ENCODE measurements at regions not wholly inside any gene's neighbourhood (a gene's known extent, or its start where the extent isn't known, plus 50 kb on each side); places are given as distances from the start of the nearest gene placed in this dataset.

- no peak for DNase-seq (ENCODE audit: low spot score)
- H3K4me3 ChIP-seq (ENCODE audit: low read depth in 1 of 3, low read length in 3 of 3), result no peak overlapping the region
- TF ChIP-seq GABPA (IDR thresholded peaks at IDR 0.05 in 1 of 2, conservative IDR thresholded peaks at IDR 0.05 in 1 of 2) (no peak), ATF3 (IDR thresholded peaks at IDR 0.05) (no peak), JUND (IDR thresholded peaks at IDR 0.05) (no peak), SP1 (IDR thresholded peaks at IDR 0.05) (no peak), ZBTB33 (IDR thresholded peaks at IDR 0.05) (no peak), EGR1 (IDR thresholded peaks at IDR 0.05; ENCODE audit: low read depth in 2 of 2) (no peak), YY1 (IDR thresholded peaks at IDR 0.05) (no peak), HNF4A (conservative IDR thresholded peaks at IDR 0.05) (no peak), FOXA2 (IDR thresholded peaks at IDR 0.05) (no peak)
- WGBS, result 59% methylated on average over 17 of the region's 17 CpGs
- H3K4me1 ChIP-seq (ENCODE audit: control insufficient read depth in 4 of 4, insufficient read depth in 4 of 4, low read length in 3 of 4), result no peaks in the 10 kb centered on the region
- no peak overlapping the region for H3K9ac ChIP-seq (ENCODE audit: low read depth in 1 of 2, low read length in 2 of 2)
- H3K36me3 ChIP-seq (ENCODE audit: control insufficient read depth in 4 of 4, insufficient read depth in 3 of 4, low read depth in 1 of 4, low read length in 3 of 4), result no peaks in the 10 kb centered on the region
- no peaks in the 10 kb centered on the region for H3K27me3 ChIP-seq (ENCODE audit: control insufficient read depth in 4 of 4, insufficient read depth in 4 of 4, low read length in 3 of 4)
- peaks cover 5 to 39% (median 12%) of the 10 kb centered on the region in 4 donors for H3K9me3 ChIP-seq (ENCODE audit: control insufficient read depth in 4 of 4, low read length in 3 of 4)
- no peak overlapping the region for H3K27ac ChIP-seq (ENCODE audit: low read depth in 1 of 2, low read length in 2 of 2)
Observed at GRCh38 chr12:34371050-34371449, 348.8 kb downstream of the ALG10 start.

GRCh38 chr12:34372003-34372402, 349.7 kb downstream of the ALG10 start:
- H3K27me3 ChIP-seq (ENCODE audit: control insufficient read depth in 4 of 4, insufficient read depth in 4 of 4, low read length in 3 of 4), result no peaks in the 10 kb centered on the region
- no peak overlapping the region for H3K9ac ChIP-seq (ENCODE audit: low read depth in 1 of 2, low read length in 2 of 2)
- H3K27ac ChIP-seq (ENCODE audit: low read depth in 1 of 2, low read length in 2 of 2), result no peak overlapping the region
- H3K36me3 ChIP-seq (ENCODE audit: control insufficient read depth in 4 of 4, insufficient read depth in 3 of 4, low read depth in 1 of 4, low read length in 3 of 4), result no peaks in the 10 kb centered on the region
- WGBS, result 55% methylated on average over 21 of the region's 21 CpGs
- DNase-seq (ENCODE audit: low spot score), result no peak
- peaks cover 5 to 38% (median 11%) of the 10 kb centered on the region in 4 donors for H3K9me3 ChIP-seq (ENCODE audit: control insufficient read depth in 4 of 4, low read length in 3 of 4)
- TF ChIP-seq RAD21 (IDR thresholded peaks at IDR 0.05) (no peak), YY1 (IDR thresholded peaks at IDR 0.05) (no peak), REST (IDR thresholded peaks at IDR 0.05) (no peak), HNF4G (IDR thresholded peaks at IDR 0.05) (no peak), TAF1 (conservative IDR thresholded peaks at IDR 0.05) (no peak), MAX (IDR thresholded peaks at IDR 0.05) (no peak), SP1 (IDR thresholded peaks at IDR 0.05) (no peak), ZBTB33 (IDR thresholded peaks at IDR 0.05) (no peak), NR2F2 (IDR thresholded peaks at IDR 0.05) (no peak), RXRA (IDR thresholded peaks at IDR 0.05) (no peak), FOXA1 (IDR thresholded peaks at IDR 0.05) (no peak)
- H3K4me1 ChIP-seq (ENCODE audit: control insufficient read depth in 4 of 4, insufficient read depth in 4 of 4, low read length in 3 of 4), result no peaks in the 10 kb centered on the region
- H3K4me3 ChIP-seq (ENCODE audit: low read depth in 1 of 3, low read length in 3 of 3), result no peak overlapping the region
